DOHH2 (cell line): ENCODE measurements at regions not wholly inside any gene's neighbourhood (a gene's known extent, or its start where the extent isn't known, plus 50 kb on each side); places are given as distances from the start of the nearest gene placed in this dataset.

Experiments
- H3F3A ChIP-seq: fragments of 200-600 bp; sonication (generic), shearing (Covaris generic); 2 replicates; pipeline ENCODE4 v1.6.0; 2016; ENCODE audit warnings: antibody characterized with exemption, mild to moderate bottlenecking; ENCODE audit not compliant: control insufficient read depth, insufficient read depth
- H3K27ac ChIP-seq: fragments of 200-600 bp; sonication (generic); 2 replicates; pipeline ENCODE4 v1.5.1; 2014; ENCODE audit warnings: low read depth, mild to moderate bottlenecking, low read length, moderate library complexity
- H3K27me3 ChIP-seq: fragments of 200-600 bp; sonication (generic); 2 replicates; pipeline ENCODE4 v1.6.1; 2014; ENCODE audit warnings: mild to moderate bottlenecking, low read length, mixed read lengths; ENCODE audit not compliant: control insufficient read depth
- H3K36me3 ChIP-seq: fragments of 200-600 bp; sonication (generic); 2 replicates; pipeline ENCODE4 v1.6.1; 2014; ENCODE audit warnings: mild to moderate bottlenecking, low read length, moderate library complexity, mixed read lengths; ENCODE audit not compliant: control insufficient read depth
- H3K4me1 ChIP-seq: fragments of 200-600 bp; sonication (generic); 2 replicates; pipeline ENCODE4 v1.6.1; 2014; ENCODE audit warnings: mild to moderate bottlenecking, low read length, mixed read lengths; ENCODE audit not compliant: control insufficient read depth
- H3K4me2 ChIP-seq: fragments of 200-600 bp; sonication (generic); 2 replicates; pipeline ENCODE4 v1.6.0; 2014; ENCODE audit warnings: mild to moderate bottlenecking, low read length, moderate library complexity
- H3K4me3 ChIP-seq: fragments of 200-600 bp; sonication (generic); 2 replicates; pipeline ENCODE4 v1.5.1; 2014; ENCODE audit warnings: mild to moderate bottlenecking, low read length, mixed read lengths
- H3K79me2 ChIP-seq: fragments of 200-600 bp; sonication (generic); 2 replicates; pipeline ENCODE4 v1.6.1; 2014; ENCODE audit warnings: mild to moderate bottlenecking, low read length, mixed read lengths; ENCODE audit not compliant: control insufficient read depth
- H3K9me2 ChIP-seq: fragments of 200-600 bp; sonication (generic); replicated peaks from 2 replicates; pipeline ENCODE4 v1.6.1; 2014; ENCODE audit warnings: mild to moderate bottlenecking, low read length, mixed read lengths; ENCODE audit not compliant: control insufficient read depth
- H3K9me3 ChIP-seq: fragments of 200-600 bp; sonication (generic); 2 replicates; pipeline ENCODE4 v1.6.1; 2014; ENCODE audit warnings: antibody characterized with exemption, low read length, mixed read lengths; ENCODE audit not compliant: control insufficient read depth, insufficient read depth
- H4K20me1 ChIP-seq: fragments of 200-600 bp; sonication (generic); 2 replicates; pipeline ENCODE4 v1.6.0; 2014; ENCODE audit warnings: low read depth, mild to moderate bottlenecking, antibody characterized with exemption, low read length, moderate library complexity; ENCODE audit not compliant: control insufficient read depth, insufficient read depth
- CTCF ChIP-seq: fragments of 200-600 bp; sonication (generic); IDR thresholded peaks from one replicate; pipeline ENCODE4 v1.5.1; 2014; ENCODE audit warnings: antibody characterized with exemption, mild to moderate bottlenecking, low read depth, low read length; ENCODE audit not compliant: poor library complexity, severe bottlenecking
- EZH2phosphoT487 ChIP-seq: fragments of 200-600 bp; sonication (generic); IDR thresholded peaks from 2 replicates; pipeline ENCODE4 v1.6.1; 2017; ENCODE audit warnings: borderline replicate concordance, mild to moderate bottlenecking, antibody characterized with exemption, low read length, moderate library complexity, mixed read lengths

GRCh38 chr2:9057939-9058761, 54.7 kb upstream of the MBOAT2 start:
- Histone ChIP-seq H3K9me2 (no peaks in the 10 kb centered on the region), H3K9me3 (peaks cover 7% of the 10 kb centered on the region; the same call in 1 of the 2 replicates), H3K4me3 (no peak overlapping the region), H4K20me1 (no peaks in the 10 kb centered on the region), H3K4me2 (no peak overlapping the region), H3K79me2 (no peaks in the 10 kb centered on the region), H3K27ac (no peak overlapping the region), H3K36me3 (no peaks in the 10 kb centered on the region), H3K27me3 (0 out of 2 replicates have a peak, but pooled peaks cover 7% of the 10 kb centered on the region), H3F3A (no peaks in the 10 kb centered on the region), H3K4me1 (peaks cover 8% of the 10 kb centered on the region)
- TF ChIP-seq EZH2phosphoT487 = no peak
- TF ChIP-seq CTCF = no peak

GRCh38 chr2:9055471-9055870, 52.0 kb upstream of the MBOAT2 start:
- peak overlapping the region; percentile 38 for H3K4me3 ChIP-seq
- peaks cover 8% of the 10 kb centered on the region for H3K4me1 ChIP-seq
- H3K27me3 ChIP-seq = 0 out of 2 replicates have a peak, but pooled peaks cover 8% of the 10 kb centered on the region
- no peaks in the 10 kb centered on the region for H3K36me3 ChIP-seq
- H3K4me2 ChIP-seq = peak overlapping the region; percentile 45; the same call in 1 of the 2 replicates
- no peaks in the 10 kb centered on the region for H3K9me2 ChIP-seq
- peaks cover 7% of the 10 kb centered on the region; the same call in 1 of the 2 replicates for H3K9me3 ChIP-seq
- H3F3A ChIP-seq = no peaks in the 10 kb centered on the region
- H4K20me1 ChIP-seq = no peaks in the 10 kb centered on the region
- no peak for TF ChIP-seq EZH2phosphoT487
- no peak for TF ChIP-seq CTCF
- H3K27ac ChIP-seq = no peak overlapping the region
- H3K79me2 ChIP-seq = no peaks in the 10 kb centered on the region

- H3K9me3 ChIP-seq = peaks cover 7% of the 10 kb centered on the region; the same call in 1 of the 2 replicates
Observed at GRCh38 chr2:9053534-9053931, 50.0 kb upstream of the MBOAT2 start.

More at GRCh38 chr2:9053534-9053931, 50.0 kb upstream of the MBOAT2 start:
- no peaks in the 10 kb centered on the region for H4K20me1 ChIP-seq
- no peaks in the 10 kb centered on the region for H3K9me2 ChIP-seq
- H3K36me3 ChIP-seq = no peaks in the 10 kb centered on the region
- H3K27ac ChIP-seq = no peak overlapping the region
- TF ChIP-seq CTCF (no peak), EZH2phosphoT487 (no peak)
- no peaks in the 10 kb centered on the region for H3F3A ChIP-seq
- H3K4me3 ChIP-seq = no peak overlapping the region
- H3K4me2 ChIP-seq = no peak overlapping the region
- H3K79me2 ChIP-seq = no peaks in the 10 kb centered on the region
- peaks cover 8% of the 10 kb centered on the region for H3K4me1 ChIP-seq
- 0 out of 2 replicates have a peak, but pooled peaks cover 7% of the 10 kb centered on the region for H3K27me3 ChIP-seq
